VCaP (cell line): ENCODE measurements at regions not wholly inside any gene's neighbourhood (a gene's known extent, or its start where the extent isn't known, plus 50 kb on each side); places are given as distances from the start of the nearest gene placed in this dataset.
A peak's percentile ranks its signal among the peaks of the same experiment; 100 is the strongest.
"Not testable (repeated sequence)": the region's sequence is repeated elsewhere in the genome, so short reads cannot be mapped to it uniquely, and the experiment has no call there.

Source experiments
- H3K27ac ChIP-seq: fragments of 450-650 bp; 2 replicates; pipeline ENCODE4 v1.5.1; 2017
- CTCF ChIP-seq: fragments of 450-650 bp; conservative IDR thresholded peaks from 2 replicates; pipeline ENCODE4 v1.5.1; 2017; ENCODE audit warnings: mild to moderate bottlenecking, moderate library complexity

GRCh38 chr9:115466756-115467155, 348.8 kb upstream of the TNC start:
- TF ChIP-seq CTCF, result no peak
- no peak overlapping the region for H3K27ac ChIP-seq

- no peak for TF ChIP-seq CTCF
- no peak overlapping the region for H3K27ac ChIP-seq
Measured at GRCh38 chr9:115469841-115470240, 351.9 kb upstream of the TNC start.

- H3K27ac ChIP-seq, result not testable (repeated sequence)
Measured at GRCh38 chr9:115473032-115473431, 355.1 kb upstream of the TNC start.

- H3K27ac ChIP-seq, result no peak overlapping the region; the same call in 1 of the 2 replicates
- no peak for TF ChIP-seq CTCF
Measured at GRCh38 chr9:115481769-115482168, 363.8 kb upstream of the TNC start.

- TF ChIP-seq CTCF, result no peak
- peak overlapping the region; percentile 94; the same call in 1 of the 2 replicates for H3K27ac ChIP-seq
Measured at GRCh38 chr9:115482747-115483146, 364.8 kb upstream of the TNC start.

GRCh38 chr9:115492869-115493268, 374.9 kb upstream of the TNC start:
- H3K27ac ChIP-seq, result peak overlapping the region; percentile 96
- TF ChIP-seq CTCF, result no peak

- no peak for TF ChIP-seq CTCF
- peak overlapping the region; percentile 96 for H3K27ac ChIP-seq
Measured at GRCh38 chr9:115494393-115494792, 376.4 kb upstream of the TNC start.

GRCh38 chr9:115495052-115495635, 377.2 kb upstream of the TNC start:
- TF ChIP-seq CTCF, result no peak

More at GRCh38 chr9:115495052-115495635, 377.2 kb upstream of the TNC start:
- peak overlapping the region; percentile 96 for H3K27ac ChIP-seq
